Epithelial cell of proximal tubule (primary cell): ENCODE measurements at regions not wholly inside any gene's neighbourhood (a gene's known extent, or its start where the extent isn't known, plus 50 kb on each side); places are given as distances from the start of the nearest gene placed in this dataset.
"Not testable (repeated sequence)": the region's sequence is repeated elsewhere in the genome, so short reads cannot be mapped to it uniquely, and the experiment has no call there.

Experiments
- DNase-seq: peaks from one replicate; pipeline ENCODE4 v3.0.0-alpha.2; 2011; ENCODE audit warnings: low read depth
- H3K4me3 ChIP-seq: 2 replicates; pipeline ENCODE4 v1.5.1; 2011; ENCODE audit warnings: low read depth, mild to moderate bottlenecking, low read length
- CTCF ChIP-seq: conservative IDR thresholded peaks from 2 replicates; pipeline ENCODE4 v1.5.1; 2012; ENCODE audit warnings: low read depth, mild to moderate bottlenecking, low read length

GRCh38 chr2:62654876-62655359 lies 50.6 kb upstream of the EHBP1 start:
- TF ChIP-seq CTCF: no peak
- DNase-seq: no peak
- H3K4me3 ChIP-seq: no peak overlapping the region

- no peak overlapping the region for H3K4me3 ChIP-seq
- DNase-seq: peak; percentile 76
- TF ChIP-seq CTCF: peak; percentile 5
These were observed 51.1 kb upstream of the EHBP1 start for GRCh38 chr2:62654423-62654791.

GRCh38 chr2:62653582-62654422 lies 51.7 kb upstream of the EHBP1 start:
- no peak overlapping the region for H3K4me3 ChIP-seq
- no peak for TF ChIP-seq CTCF
- peak; percentile 69 for DNase-seq

DNA sequence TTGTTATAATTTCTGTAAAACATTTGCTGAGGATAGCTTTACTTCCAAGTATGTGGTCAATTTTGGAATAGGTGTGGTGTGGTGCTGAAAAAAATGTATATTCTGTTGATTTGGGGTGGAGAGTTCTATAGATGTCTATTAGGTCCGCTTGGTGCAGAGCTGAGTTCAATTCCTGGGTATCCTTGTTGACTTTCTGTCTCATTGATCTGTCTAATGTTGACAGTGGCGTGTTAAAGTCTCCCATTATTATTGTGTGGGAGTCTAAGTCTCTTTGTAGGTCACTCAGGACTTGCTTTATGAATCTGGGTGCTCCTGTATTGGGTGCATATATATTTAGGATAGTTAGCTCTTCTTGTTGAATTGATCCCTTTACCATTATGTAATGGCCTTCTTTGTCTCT lies 56.4 kb upstream of the EHBP1 start:
- not testable (repeated sequence) for H3K4me3 ChIP-seq, DNase-seq

DNA sequence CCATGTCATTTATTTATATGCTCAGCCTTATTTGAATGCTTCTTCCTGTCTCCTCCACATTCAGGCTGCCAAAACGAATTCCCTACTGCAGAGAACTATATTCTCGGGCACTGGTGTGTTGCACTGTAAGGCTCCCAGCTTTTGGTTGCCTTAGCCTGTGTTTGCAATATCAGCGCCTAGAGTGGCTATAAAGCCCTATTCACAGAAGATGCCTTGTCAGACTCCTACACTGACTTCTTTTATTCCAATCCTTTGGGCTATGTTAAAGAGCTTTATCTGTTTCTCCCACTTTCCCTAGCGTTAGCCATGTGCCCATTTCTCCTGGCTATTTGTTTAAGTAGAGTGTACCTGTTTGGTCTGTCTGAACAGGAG lies 62.4 kb upstream of the EHBP1 start:
- no peak for TF ChIP-seq CTCF
- no peak overlapping the region for H3K4me3 ChIP-seq
- no peak for DNase-seq

DNA sequence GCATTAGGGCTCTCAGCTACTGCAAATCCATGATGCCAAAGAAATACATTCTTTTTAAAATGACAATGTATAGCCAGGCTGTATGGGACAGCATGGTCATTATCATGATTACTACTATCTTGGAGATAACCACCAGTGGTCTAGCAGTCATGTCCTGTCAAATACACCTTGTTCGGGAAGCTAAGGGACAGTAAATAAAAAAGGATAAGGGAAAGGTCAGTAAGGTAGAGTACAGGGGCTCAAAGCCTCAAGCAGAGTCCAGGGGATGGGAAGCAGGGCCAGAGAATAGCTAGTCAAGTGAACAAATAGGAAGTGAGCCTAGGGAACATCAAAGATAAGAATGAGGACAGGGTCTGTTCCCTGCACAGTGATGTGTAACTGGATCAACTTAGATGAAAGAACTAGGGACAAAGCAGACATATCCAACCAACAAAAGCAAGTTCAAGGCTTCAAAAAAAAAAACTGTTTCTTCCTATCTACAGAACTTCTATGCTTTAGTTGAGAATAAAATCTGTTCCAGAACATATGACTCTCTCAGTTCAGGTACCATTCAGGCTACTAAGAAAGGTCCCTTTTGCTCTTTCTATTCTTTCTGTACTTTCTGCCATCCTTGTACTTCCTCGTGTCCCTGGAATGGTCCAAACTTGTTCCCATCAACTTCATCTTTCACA lies 62.9 kb upstream of the EHBP1 start:
- TF ChIP-seq CTCF: no peak
- no peak overlapping the region for H3K4me3 ChIP-seq
- no peak for DNase-seq

DNA sequence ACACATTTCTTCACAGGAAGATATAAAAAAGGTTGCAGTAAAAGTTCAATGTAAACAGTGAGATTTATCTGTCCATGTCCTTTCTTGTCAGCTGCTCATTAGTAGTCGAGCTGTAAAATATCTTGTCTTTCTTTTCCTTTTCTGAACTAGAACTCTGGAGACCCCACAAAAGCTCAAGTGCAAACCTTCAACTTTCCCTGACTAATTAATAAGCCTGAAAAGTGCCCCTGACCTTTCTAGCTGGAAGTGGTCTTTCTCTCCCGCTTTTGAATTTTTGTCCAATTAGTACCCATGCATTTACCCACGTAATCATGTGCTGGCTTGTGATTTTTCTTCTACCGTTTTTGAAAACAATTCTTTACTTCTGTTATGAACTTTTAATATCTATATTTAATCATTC lies 63.6 kb upstream of the EHBP1 start:
- no peak overlapping the region for H3K4me3 ChIP-seq
- no peak for TF ChIP-seq CTCF
- no peak for DNase-seq
